Esophagus squamous epithelium (tissue), 5 donors: ENCODE measurements at regions not wholly inside any gene's neighbourhood (a gene's known extent, or its start where the extent isn't known, plus 50 kb on each side); places are given as distances from the start of the nearest gene placed in this dataset.

Experiments used
- DNase-seq: peaks from one replicate; lab custom pipeline; 2025; lab: John Stamatoyannopoulos, UW
- H3K27ac ChIP-seq, 4 donors: fragments of 200-600 bp; sonication (generic); one replicate each; pipeline ENCODE4 v1.5.1; 2016 to 2019; ENCODE audit warnings: mild to moderate bottlenecking in 1 of 4
- H3K27me3 ChIP-seq, 4 donors: fragments of 200-600 bp; sonication (generic); 1 replicate in 3 of 4; 2 replicates in 1 of 4; pipeline versions ENCODE4 v1.5.1 to v1.6.0; 2017 to 2021; ENCODE audit warnings: antibody characterized with exemption in 1 of 4
- H3K36me3 ChIP-seq, 3 donors: fragments of 200-600 bp; sonication (generic); one replicate each; pipeline ENCODE4 v1.5.1; 2016 to 2019
- H3K4me1 ChIP-seq, 3 donors: fragments of 200-600 bp; sonication (generic); one replicate each; pipeline ENCODE4 v1.5.1; 2017 to 2019
- H3K4me3 ChIP-seq, 4 donors: fragments of 200-600 bp; sonication (generic); 1 replicate in 3 of 4; 2 replicates in 1 of 4; pipeline ENCODE4 v1.5.1; 2016 to 2019; ENCODE audit warnings: mild to moderate bottlenecking in 2 of 4, moderate library complexity in 1 of 4
- H3K9me3 ChIP-seq, 3 donors: fragments of 200-600 bp; sonication (generic); one replicate each; pipeline ENCODE4 v1.5.1; 2016 to 2019
- CTCF ChIP-seq, 6 experiments: fragments of 450-650 bp in 4 of 6; fragments of 200-600 bp in 2 of 6; sonication (generic) in 2 of 6; IDR thresholded peaks; one replicate each; pipeline ENCODE4 v1.5.1; 2016 to 2019; ENCODE audit warnings: antibody characterized with exemption in 6 of 6, mild to moderate bottlenecking in 4 of 6, moderate library complexity in 4 of 6
- POLR2A ChIP-seq, 4 donors: fragments of 450-650 bp; IDR thresholded peaks; one replicate each; pipeline ENCODE4 v1.6.1; 2017; ENCODE audit warnings: antibody characterized with exemption in 4 of 4, mild to moderate bottlenecking in 4 of 4, moderate library complexity in 3 of 4
- WGBS, 2 donors: methylation state at CpG; one replicate each; pipeline ENCODE4 v1.1.5; 2018; 5-methylcytosine and 5-hydroxymethylcytosine counted together
- intact Hi-C: fragments of 100-400 bp; cut with DNase I; formaldehyde crosslinking; loops from one replicate; pipeline ENCODE4 v1.15.0; 2022
- donor health status: DM: yes; HTN: yes; CAD: no.

DNA sequence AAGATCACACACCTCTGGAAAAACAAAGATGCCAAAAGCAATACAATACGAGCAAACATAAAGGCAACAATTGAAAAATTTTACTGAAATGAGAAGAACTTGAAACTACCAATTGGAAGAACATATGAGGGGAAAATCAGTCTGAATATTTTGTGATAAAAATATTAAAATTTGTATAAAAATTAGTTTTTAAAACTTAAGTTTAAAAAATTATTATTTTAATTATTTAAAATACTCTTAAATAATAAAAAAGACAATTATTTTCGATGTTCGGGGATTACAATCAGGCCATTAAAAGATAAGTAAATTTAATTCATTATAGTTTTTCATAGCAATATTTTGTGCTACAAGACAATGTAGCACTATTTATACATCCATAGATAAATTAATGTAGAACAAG is 1239.3 kb downstream of the AMY1C start:
- Histone ChIP-seq H3K4me3 (no peak overlapping the region), H3K9me3 (peaks cover 0 to 7% (median 6%) of the 10 kb centered on the region in 3 donors), H3K27ac (no peak overlapping the region), H3K27me3 (no peaks in the 10 kb centered on the region), H3K36me3 (no peaks in the 10 kb centered on the region), H3K4me1 (no peaks in the 10 kb centered on the region)
- no peak for TF ChIP-seq CTCF (IDR thresholded peaks at IDR 0.05)
- no peak for TF ChIP-seq POLR2A (IDR thresholded peaks at IDR 0.05)
- DNase-seq = no peak
- 75 to 79% methylated on average over 3 of the region's 3 CpGs for WGBS, 2 donors
- intact Hi-C loops = no loop called here

DNA sequence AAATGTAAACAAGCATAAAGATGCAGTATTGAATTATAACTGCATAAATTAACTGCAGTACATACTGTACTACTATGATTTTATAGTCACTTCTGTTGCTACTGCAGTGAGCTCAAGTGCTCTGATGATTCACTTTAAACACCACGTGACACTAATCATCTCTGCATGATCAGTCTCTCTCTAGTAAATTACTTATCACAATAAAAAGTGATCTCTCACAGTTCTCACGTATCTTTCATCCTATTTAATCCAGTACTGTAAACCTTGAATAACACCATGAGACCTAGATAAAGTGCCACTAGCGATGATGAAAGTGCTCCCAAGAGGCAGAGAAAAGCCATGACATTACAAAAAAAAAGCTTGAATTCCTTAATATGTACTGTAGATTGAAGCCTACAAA is 1242.0 kb downstream of the AMY1C start:
- Histone ChIP-seq H3K4me3 (no peak overlapping the region), H3K9me3 (no peaks in the 10 kb centered on the region), H3K27ac (no peak overlapping the region), H3K27me3 (no peaks in the 10 kb centered on the region), H3K36me3 (no peaks in the 10 kb centered on the region), H3K4me1 (no peaks in the 10 kb centered on the region)
- no peak for DNase-seq
- no peak for TF ChIP-seq CTCF (IDR thresholded peaks at IDR 0.05)
- intact Hi-C loops = no loop called here
- 42 to 62% methylated on average over 3 of the region's 3 CpGs for WGBS, 2 donors

- H3K27me3 ChIP-seq = no peaks in the 10 kb centered on the region
- H3K4me1 ChIP-seq = no peaks in the 10 kb centered on the region
- H3K4me3 ChIP-seq = no peak overlapping the region
- no peak for TF ChIP-seq CTCF (IDR thresholded peaks at IDR 0.05)
- TF ChIP-seq POLR2A (IDR thresholded peaks at IDR 0.05) = no peak
- WGBS, 2 donors = 47 to 53% methylated on average over 3 of the region's 3 CpGs
- intact Hi-C loops = no loop called here
- no peak overlapping the region for H3K27ac ChIP-seq
- DNase-seq = no peak
- H3K36me3 ChIP-seq = no peaks in the 10 kb centered on the region
- no peaks in the 10 kb centered on the region for H3K9me3 ChIP-seq
Measured at GRCh38 chr1:105000793-105001192, 1251.1 kb downstream of the AMY1C start.

DNA sequence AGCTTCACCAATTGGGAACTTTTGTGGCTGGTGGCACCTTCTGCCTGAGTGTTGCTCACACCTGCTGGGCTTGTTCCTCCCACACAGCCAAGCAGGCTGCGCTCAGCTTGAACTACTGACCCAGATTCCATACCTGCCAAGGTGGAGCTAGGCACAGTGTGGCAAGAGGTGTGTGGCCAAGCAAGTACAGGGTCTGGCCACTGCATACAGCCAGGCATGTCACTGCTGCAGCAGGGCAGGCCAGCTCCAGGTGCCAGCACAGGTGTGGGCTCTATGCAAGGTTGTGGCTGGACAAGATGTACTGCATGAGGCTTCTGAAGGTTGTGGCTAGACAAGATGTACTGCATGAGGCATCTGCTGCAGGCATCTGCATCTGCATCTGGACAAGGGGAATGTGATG is 1254.8 kb downstream of the AMY1C start:
- H3K4me1 ChIP-seq = no peaks in the 10 kb centered on the region
- TF ChIP-seq CTCF (IDR thresholded peaks at IDR 0.05) (no peak), POLR2A (IDR thresholded peaks at IDR 0.05) (no peak)

DNA sequence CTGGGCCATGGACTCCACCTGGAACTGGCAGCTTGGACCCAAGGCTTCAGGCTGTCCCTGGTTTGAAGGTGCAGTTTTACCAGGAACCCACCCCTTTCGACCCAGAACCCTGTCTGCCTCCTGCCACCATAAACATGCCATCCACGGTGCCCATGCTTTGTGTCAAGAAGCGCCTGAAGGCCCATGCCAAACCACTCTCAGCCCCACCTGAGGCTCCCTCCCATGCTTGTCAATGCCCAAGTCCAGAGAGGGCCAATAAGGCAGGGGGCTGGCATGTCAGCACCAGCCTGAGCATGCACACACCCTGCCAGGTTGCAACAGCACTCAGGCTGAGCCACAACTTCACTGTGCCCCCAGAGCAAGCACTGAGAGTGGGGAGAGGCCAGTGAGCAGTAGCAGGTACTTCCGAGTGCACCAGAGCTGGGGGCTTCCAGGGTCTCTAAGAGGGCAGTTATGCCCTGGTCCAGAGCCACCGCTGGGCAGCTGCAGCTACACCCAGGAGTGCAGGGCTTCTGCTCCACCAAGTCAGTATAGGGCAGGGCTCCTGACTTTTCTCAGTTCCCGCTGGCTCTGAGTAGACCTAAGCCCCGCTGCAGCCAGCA is 1256.0 kb downstream of the AMY1C start:
- TF ChIP-seq CTCF (IDR thresholded peaks at IDR 0.05) (no peak), POLR2A (IDR thresholded peaks at IDR 0.05) (no peak)
- 70 to 88% methylated on average over 2 to 3 of the region's 7 CpGs for whole genome bisulfite sequencing, 2 donors
- H3K36me3 ChIP-seq = no peaks in the 10 kb centered on the region
- intact Hi-C loops = no loop called here
- no peaks in the 10 kb centered on the region for H3K9me3 ChIP-seq
- no peak for DNase-seq
- no peaks in the 10 kb centered on the region for H3K27me3 ChIP-seq
- H3K4me3 ChIP-seq = no peak overlapping the region
- H3K4me1 ChIP-seq = no peaks in the 10 kb centered on the region
- no peak overlapping the region for H3K27ac ChIP-seq

More for the DNA sequence above, 1254.8 kb downstream of the AMY1C start:
- no peaks in the 10 kb centered on the region for H3K27me3 ChIP-seq
- no peak for DNase-seq
- H3K36me3 ChIP-seq = no peaks in the 10 kb centered on the region
- 63 to 88% methylated on average over 1 of the region's 1 CpG for WGBS, 2 donors
- no peak overlapping the region for H3K4me3 ChIP-seq
- H3K27ac ChIP-seq = no peak overlapping the region
- intact Hi-C loops = no loop called here
- no peaks in the 10 kb centered on the region for H3K9me3 ChIP-seq
